Stimulated activated CD4-positive, alpha-beta T cell treated with anti-CD3 and anti-CD28 coated beads, TNF-alpha, amount 100 ng/mL, for 24 hours (primary cell): ENCODE measurements at regions not wholly inside any gene's neighbourhood (a gene's known extent, or its start where the extent isn't known, plus 50 kb on each side); places are given as distances from the start of the nearest gene placed in this dataset.

Source experiments
- DNase-seq, 3 experiments: peaks; one replicate each; pipeline ENCODE4 v3.0.0-alpha.2; 2020; ENCODE audit warnings: low read depth in 3 of 3

DNA sequence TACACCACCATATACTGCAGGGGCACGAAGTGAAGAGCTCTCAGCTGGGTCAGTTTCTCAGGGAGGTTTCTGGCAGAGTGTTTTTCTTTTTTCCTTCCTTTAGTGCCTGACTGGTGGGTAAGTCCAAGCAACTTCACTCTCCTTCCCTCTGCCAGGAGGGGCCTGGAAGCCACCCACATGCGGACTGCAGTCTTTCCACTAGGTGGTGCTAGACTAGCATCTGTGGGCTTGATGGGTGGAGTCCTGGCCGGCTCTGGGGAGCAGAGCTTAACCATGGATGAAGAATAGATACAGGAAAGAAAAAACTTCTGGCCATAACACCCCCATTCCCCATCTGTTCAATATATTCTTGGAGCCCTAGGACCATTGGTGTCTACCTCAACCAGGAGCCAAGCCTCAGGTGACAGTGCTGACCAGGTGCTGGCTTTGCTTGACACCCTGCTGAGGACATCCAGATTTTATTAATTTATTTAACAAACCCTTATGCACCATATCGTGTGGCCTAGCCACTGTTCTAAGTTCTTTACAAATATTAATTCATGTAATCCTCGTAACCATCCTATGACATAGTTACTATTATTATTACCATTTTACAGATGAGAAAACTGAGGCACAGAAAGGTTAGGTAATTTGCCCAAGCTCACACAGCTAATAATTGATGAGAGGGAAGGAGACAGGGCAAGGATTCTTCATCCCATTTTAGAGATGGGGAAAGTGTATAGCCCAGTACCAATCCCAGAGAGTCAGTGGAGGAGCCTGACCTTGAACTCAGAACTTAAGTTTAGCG lies 126.7 kb upstream of the CSF3R start:
- DNase-seq: peak in 2 of 3 experiments; percentile 6 to 51

DNA sequence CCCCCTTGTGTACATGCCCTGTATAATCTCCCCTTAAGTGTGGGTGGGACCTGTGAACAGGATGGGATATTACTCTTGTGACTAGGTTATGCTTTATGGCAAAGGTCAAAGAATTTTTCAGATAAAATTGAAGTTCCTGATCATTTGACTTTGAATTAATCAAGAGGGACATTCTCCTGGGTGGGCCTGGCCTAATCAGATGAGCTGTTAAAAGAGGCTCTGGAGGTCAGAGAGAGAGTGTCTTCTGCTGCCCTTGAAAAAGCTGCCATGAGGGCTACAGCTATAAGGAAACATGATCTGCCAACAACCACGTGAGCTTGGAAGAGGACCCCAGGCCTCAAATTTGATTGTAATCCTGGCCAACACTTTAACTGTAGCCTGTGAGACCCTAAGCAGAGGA lies 125.6 kb upstream of the CSF3R start:
- no peak for DNase-seq

DNA sequence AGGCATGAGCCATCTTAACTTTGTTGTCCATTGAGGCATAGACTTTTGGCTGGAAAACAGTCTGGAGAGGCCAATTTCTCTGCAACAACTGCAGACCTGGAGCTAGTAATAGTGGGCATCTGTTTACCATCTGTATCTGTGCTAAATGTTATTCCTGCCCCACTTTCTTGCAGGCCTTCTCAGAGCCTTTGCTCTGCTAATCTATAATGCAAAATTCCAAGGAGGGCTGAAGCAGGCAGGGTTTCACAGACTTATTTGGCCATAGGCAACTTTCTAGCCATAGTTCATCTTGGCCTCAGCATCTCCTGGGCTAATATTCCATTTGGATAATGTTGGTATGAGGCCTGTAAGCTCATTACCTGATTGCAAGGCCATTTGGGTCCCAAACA lies 124.5 kb upstream of the CSF3R start:
- DNase-seq: no peak

DNA sequence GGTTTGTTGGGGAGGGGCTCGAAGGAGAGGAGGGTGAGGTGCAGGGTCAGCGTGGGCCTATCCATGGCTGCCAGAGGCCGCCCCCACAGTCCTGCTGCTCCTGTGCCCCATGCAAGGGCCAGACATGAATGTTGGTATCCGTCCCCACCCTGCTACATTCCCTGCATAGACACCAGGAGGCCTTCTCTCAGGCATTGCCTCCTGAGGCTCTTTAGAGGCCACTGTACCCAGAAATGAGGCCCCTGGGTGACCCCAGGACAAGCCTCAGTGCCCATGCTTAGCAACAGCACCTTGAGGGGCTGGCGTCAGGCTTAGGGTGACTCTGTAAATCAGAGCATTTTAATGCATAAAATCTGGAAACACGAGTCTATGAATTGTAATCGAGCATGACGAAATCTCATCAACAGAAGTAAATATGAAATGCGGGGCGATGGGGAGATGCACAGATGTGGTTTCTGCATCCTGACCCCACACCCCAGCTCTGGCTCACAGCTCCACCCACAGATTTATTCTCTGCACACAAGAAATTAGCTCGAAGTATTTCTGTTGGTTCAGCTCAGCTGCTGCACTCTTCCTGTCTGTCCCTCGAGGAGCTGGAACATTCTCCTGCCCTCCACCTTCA lies 124.0 kb upstream of the CSF3R start:
- no peak for DNase-seq

DNA sequence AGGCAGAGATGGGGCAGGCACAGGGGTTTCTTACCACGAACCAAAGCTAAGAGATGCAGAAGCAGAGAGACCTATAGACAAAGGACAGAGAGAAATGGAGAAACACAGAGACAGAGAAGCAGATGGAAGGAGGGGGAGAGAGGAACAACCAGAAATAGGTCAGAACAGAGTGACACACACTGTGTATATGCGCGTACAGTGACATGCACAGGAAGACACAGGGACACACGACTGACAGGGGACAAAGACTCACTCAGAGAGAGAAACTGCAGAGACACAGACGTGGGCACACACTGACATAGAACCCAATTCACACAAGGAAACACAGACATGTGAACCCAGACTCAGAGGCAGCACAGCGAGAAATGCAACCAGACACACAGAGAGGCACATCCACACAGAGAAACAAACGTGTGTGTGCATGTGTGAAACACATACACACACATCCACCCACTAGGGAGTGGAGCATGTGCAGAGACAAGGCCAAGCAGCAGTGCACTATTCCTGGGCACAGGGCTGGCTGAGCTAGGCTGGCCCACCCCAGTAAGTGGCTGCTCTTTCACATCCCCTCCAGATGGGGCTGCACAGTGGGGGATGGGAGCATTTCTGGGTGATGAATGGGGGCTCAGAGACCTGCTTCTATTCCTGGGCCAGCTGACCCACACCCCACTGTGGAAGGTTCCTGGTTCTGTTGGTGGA lies 123.4 kb upstream of the CSF3R start:
- no peak for DNase-seq

DNA sequence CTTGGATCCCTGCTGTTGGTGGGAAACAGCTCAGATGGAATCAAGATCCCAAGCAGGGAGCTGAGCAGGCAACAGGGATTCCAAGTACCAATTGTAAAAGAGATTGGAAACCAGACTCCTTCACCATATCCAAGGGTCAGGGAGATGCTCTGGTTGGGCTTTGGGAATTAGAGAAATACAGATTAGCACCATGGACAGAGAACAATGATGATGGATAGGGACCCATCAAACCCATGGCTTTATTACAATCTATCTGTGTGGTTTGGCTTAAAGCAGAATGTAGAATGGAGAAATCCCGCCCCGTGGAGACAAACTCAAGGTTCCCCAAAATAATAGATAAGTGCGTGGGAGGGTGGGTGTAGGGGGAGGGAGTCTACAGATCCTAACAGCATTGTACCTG lies 120.7 kb upstream of the CSF3R start:
- DNase-seq: no peak

GRCh38 chr1:36602184-36602583 lies 119.5 kb upstream of the CSF3R start:
- DNase-seq: no peak

GRCh38 chr1:36599828-36600227 lies 117.1 kb upstream of the CSF3R start:
- DNase-seq: no peak

- DNase-seq: no peak
Observed at GRCh38 chr1:36597514-36597913, 114.8 kb upstream of the CSF3R start.

GRCh38 chr1:36595921-36596320 lies 113.2 kb upstream of the CSF3R start:
- no peak for DNase-seq

DNA sequence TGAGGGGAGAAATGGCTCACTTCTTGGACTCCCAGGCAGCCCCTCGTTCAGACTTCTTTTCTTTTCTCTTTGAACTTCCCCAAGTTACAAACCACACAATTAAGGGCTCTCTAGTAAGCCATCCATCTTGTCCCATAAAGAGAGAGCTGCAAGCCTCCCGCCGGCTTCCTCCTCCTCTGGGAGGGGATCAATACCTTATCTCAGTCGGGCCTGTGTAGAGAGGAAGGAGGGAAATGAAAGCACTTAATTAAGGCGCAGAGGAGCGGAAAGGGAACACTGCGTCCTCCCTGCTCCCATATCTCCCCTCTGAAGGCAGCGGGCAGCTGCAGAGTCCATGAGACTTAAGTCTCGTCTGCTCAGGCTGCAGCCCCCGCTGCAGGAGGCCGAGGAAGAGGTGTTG lies 112.6 kb upstream of the CSF3R start:
- DNase-seq: no peak

GRCh38 chr1:36594023-36594422 lies 111.3 kb upstream of the CSF3R start:
- DNase-seq: no peak

GRCh38 chr1:36591278-36591677 lies 108.6 kb upstream of the CSF3R start:
- no peak for DNase-seq

DNA sequence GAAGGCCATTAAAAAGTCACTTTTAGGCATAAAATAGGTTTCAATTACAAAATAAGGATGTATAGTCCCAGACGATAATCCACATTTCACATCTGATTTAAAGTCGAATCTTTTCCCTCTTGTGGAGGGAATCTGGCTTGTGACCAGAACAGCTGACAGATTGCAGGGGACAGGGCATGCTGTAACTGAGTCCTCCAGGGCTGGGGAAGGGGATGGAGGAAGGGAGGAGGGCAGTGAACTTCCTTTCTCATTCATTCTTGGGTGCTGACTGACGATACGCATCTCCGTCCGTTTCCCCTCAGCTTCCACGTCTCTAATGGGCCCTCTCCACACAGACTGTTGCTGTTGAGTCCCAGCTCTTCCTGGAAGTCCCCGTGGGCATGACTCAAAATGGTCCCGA lies 108.1 kb upstream of the CSF3R start:
- no peak for DNase-seq

- no peak for DNase-seq
Observed at GRCh38 chr1:36590264-36590663, 107.6 kb upstream of the CSF3R start.

DNA sequence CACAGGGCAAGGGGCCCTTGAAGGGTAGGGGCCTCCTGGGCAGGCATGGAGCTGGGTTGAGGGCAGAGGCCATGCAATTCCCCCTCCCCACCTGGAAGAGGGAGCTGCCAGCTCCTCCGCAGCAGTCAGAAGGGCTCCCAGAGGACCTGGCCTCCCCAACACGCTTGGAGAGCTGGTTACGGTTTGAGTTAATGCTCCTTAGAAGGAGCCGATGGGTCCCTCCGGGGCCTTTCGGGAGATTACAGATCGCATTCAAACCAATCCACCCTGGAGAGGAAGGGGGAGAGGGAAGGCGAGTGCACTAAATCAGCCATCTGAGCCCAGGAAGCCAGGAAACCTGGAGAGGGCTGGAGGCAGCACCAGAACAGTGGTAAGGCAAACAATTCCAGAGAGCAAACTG lies 106.3 kb upstream of the CSF3R start:
- no peak for DNase-seq

- DNase-seq: no peak
Observed at GRCh38 chr1:36585569-36586548, 103.1 kb upstream of the CSF3R start.

DNA sequence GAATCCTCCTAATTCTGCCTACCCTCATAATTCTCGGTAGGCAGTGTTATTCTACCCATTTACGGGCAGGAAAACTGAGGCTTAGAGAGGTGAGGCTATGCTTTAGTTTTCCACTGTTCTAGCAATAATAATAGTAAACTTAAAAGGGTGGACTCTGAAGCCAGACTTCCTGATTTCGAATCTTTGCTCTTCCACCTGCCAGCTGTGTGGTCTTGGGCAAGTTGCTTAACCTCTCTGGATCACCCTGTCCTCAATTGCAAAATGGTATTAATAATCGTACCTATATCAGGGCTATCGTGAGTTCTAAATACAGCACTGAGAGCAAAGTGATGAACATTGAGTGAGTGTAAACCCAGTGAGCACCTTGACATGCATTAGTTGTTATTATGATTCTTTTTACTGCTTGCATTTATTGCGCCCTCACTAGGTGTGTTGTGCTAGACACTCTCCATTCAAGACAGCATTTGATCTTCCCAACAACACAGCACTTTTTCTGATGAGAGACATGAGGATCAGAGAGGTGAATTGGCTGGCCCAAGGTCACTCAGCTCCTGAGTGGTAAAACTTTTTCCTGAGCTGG lies 102.3 kb upstream of the CSF3R start:
- DNase-seq: no peak

- no peak for DNase-seq
Observed at GRCh38 chr1:36583980-36584782, 101.5 kb upstream of the CSF3R start.

DNA sequence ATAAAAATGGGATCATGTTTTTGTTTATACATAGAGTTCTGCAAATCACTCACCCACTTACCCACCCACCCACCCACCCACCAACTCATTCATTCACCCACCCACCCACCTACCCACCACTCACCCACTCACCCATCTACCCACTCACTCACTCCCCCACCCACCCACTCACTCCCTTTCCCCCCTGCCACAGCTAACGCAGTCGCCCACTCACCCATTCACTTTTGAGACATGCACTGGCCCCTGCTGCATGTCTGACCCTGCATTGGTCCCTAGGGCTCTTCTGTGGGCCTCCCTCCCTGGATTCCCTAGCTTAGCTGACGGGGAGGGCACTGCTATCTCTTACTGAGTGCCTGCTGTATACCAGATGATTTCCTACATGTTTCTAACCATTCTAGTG lies 100.4 kb upstream of the CSF3R start:
- DNase-seq: no peak
